NCI-H128 (cell line): ENCODE measurements at regions not wholly inside any gene's neighbourhood (a gene's known extent, or its start where the extent isn't known, plus 50 kb on each side); places are given as distances from the start of the nearest gene placed in this dataset.
A peak's percentile ranks its signal among the peaks of the same experiment; 100 is the strongest.

Source experiments
- DNase-seq: peaks from one replicate; lab custom pipeline; 2025; ENCODE audit not compliant: unreplicated experiment; lab: John Stamatoyannopoulos, UW

DNA sequence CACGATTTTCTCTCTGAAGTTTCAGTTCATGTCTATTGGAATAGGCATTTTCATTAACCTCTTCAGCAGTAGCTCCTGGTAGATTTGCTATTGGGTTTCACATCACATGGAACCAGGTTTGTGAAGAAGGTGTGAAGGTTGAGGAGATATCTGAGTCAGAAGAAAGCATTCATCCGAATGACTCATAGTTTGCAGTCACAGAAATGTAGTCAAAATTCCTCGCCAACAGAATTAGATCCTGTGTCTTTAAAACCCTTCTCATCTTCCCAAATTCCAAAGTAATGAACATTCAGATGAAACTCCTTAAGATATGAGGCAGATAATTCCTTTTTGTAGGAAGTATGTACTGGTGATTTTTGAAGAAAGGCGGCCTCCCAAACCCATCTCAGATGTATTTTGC is 125.0 kb upstream of the LARGE1 start:
- DNase-seq: no peak

DNA sequence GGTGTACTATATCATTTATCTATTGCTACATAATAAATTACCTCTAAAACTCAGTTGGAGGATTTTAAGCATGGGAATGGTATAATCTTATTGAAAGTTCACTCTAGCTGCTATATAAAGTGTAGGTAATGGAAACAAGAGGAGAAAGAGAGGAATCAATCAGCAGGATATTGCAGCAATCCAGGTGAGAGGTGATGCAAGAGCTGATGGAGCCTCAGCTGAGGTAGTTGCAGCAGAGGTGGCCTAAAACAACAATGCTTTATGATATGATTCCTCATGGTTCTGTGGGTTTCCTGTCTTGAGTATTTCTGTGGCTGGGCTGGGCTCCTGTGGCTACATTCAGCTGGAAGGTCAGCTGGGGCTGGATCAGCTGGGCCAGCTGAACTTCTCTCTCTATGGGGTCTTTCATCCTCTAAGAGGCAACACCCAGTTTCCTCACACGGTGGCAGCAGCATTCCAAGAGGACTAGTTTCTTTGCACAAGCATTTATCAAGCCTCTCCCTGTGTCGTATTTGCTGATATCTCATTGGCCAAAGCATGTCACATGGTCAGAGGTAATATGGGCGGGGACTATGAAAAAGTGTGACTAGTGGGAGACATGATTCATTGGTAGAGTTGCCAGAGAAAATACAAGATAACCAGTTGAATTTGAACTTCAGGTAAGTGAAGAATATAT is 135.4 kb upstream of the LARGE1 start:
- no peak for DNase-seq

DNA sequence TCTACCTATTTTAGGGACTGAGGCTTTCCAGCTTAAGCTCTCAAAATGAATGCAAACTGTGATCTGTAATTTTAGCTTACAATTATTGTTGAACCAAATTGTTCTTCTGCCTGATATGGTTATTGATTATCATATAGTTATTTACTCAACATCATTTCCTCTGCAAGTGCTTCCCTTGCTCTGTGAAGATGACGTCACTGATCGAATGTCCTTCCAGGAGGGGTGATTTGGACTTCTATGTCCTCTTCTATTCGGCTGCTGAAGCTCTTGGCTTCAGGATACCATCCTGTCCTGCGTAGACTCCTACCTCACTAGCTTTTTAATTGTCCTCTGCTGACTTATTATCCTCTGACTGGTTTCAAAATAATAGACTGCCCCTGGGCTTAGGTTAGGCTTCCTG is 137.4 kb upstream of the LARGE1 start:
- DNase-seq: no peak

DNA sequence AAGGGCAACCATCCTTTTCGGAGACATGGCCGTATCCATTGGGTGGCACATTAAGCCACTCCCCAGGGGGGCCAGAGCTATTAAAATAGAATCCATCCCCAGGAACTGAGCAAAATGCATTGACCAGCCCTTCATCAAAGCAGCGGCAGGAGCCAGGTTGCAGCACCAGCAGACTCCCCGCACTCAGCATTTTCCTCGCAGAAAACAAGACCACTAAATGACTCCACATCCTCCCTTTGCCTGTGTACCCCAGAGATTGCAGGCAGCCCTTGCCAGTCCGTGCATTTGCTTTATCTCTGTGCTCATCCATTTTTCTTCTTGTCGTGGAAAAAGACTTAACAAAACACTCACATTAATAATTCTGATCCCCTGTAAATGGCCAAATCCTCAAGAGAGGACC is 144.4 kb upstream of the LARGE1 start:
- DNase-seq: no peak

- DNase-seq: no peak
Observed at GRCh38 chr22:34067031-34067430, 146.8 kb upstream of the LARGE1 start.

GRCh38 chr22:34068001-34068400 is 147.7 kb upstream of the LARGE1 start:
- no peak for DNase-seq

DNA sequence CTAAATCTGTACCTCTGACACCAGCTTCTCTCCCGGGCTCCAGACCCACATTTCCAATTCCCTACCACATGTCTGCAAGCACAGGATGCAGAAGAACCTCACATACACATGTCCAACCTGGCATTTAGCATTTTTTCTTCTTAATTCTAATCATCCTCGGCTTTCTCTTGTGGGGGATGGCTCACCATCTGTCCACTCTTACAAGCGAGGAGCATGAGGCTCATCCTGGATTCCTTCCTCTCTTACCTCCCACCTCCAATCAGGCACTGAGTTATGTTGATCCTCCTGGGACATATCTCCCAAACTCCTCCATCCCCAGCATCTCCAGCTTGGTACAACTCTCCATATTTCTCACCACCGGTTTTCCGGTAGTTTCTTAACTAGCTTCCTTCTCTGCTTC is 149.8 kb upstream of the LARGE1 start:
- DNase-seq: no peak

GRCh38 chr22:34070531-34070930 is 150.3 kb upstream of the LARGE1 start:
- no peak for DNase-seq

DNA sequence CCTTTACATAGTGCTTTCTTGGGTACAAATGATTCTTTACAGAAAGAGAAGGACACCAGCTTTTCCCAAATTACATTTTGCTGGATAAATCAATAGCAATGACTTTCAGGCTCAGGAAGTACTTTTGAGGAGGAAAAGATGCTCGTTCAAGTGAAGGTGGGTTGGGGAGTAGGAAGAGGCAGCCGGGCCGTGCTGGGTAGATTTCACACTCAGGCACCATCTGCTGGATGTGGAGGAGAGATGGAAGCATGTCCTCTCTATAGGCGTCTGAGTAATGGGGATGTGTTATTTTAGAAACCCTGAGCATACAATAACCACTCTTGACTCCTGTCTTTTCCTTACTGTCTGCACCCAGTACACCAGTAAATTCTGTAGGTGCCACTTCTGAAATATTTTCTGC is 152.3 kb upstream of the LARGE1 start:
- no peak for DNase-seq

DNA sequence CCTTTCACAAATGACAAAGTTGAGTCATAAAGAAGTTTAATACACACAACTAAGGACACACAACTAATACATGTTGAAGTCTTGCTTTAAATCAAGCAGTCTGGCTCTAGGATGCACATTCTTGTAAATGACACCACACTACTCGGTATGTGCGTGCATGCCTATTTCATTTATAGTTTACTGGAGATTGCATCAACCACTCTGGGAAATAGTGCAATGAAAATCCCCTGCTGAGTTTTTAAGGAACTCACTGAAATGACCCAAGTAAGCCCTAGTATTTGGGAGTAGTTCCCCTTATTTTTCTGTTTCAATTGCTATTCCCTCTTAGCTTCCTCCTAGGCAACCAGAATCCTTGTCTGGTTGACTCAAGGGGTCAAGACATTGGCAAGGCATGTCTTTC is 160.2 kb upstream of the LARGE1 start:
- no peak for DNase-seq

DNA sequence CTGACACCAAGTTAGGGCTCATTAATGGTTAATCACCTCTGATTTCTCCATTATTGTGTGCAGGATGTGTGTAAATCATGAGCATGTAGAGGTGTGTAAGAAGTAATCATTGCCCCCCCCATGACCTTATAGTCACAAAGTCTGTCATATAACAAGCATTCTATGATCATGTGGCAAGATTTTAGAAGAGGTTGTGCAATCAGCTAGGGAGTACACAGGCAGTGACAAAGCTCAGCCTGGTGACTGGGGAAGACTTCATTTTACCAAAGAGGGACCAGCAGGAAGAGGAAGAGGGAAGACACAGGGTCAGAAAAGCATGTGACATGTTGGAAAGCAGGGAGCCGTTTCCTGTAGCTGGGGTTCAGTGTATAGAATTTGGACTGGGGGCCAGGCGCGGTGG is 176.5 kb upstream of the LARGE1 start:
- no peak for DNase-seq

- DNase-seq: no peak
Observed at GRCh38 chr22:34099278-34099677, 179.0 kb upstream of the LARGE1 start.

- no peak for DNase-seq
Observed at GRCh38 chr22:34102633-34103032, 182.4 kb upstream of the LARGE1 start.

DNA sequence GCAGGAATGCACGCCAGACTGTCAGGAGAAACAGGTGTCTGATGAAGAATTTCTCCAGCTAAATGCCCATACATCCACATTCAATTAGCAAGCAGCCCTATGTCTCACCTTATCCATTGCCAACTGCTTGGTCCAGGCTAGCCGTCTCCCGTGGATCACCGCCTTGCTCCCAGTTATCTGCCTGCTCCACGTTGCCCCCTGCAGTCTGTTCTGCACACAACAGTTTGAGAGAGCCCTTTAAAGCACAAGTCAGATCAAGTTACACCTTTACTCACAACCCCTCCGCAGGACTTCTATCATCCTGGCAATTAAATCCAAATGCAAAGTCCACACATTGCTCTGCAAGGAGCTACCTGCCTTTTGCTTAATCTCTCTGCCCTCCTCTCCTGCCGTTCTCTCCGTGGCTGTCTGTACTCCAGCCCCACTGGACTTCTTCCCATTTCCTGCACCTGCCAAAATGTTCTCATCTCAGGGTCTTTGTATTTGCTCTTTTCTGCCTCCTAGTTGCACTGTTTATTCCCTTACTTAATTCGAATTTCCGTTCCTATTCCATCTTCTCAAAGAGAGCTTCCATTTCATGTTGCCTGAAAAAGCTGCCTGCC is 185.3 kb upstream of the LARGE1 start:
- DNase-seq: peak; percentile 13

DNA sequence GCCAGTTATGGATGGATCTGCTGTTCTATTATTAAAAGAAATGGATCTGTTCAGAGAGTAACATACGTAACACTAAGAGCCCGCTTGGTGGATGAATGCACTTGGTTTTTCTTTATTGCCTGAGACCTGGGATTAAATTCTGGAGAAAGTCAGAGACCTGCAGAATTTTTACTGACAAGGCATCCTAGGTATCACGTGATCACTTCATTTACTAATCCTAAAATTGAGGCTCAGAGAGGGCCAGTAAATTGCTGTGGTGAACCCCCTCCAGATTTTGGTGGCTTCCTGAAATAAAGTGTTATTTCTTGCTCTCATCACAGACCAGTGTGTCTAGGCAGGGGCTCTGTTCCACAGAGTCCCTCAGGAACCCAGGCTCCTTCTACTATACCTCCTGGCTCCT is 187.9 kb upstream of the LARGE1 start:
- DNase-seq: no peak

DNA sequence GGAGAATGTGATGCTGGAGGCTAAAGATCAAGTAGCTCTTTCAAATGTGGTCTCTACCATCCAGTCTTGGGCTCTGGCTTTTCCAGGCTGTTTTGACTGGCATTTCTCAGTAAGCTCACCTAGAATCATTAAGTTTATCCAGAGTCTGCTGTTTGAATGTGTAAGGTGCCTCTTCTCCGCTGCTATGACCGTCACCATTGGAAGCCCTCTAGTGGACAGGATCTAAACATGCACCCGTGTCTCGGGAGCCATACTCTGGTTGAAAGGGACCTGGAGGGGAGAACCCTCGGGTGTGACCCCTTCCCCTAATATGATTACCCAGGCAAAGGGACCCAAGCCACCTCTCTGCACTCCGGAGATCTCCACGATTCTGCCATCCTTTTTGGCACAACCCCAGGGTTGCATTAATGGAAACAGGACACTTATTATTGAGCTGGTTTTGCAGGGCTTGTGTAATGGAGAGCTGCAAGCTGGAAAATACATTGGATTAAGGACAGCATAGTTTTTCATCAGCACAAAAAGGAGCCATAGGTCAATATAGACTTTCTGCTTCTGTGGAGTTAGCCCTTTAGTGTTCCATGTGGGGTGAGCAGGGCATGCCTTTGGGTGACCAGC is 191.0 kb upstream of the LARGE1 start:
- no peak for DNase-seq

DNA sequence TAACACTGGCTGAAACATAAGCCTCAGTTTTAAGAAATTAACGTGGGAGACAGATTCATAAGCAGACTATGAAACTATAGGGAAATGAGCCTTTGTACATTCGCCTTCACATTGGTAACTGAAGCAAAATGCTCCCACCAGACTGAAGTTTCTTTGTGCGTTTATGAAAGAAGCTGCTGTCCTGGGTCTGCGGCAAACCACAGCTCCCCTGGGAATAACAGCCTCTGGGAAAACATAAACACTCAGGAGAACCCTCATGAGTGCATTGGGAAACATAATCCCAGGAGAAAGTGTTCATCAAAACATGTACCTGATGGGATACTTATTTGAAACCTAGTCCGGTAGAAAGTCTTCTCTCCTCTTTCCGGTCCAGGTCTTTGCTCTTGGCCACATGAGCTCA is 193.1 kb upstream of the LARGE1 start:
- DNase-seq: no peak

GRCh38 chr22:34114406-34114805 is 194.1 kb upstream of the LARGE1 start:
- DNase-seq: no peak

GRCh38 chr22:34115722-34116121 is 195.4 kb upstream of the LARGE1 start:
- DNase-seq: no peak

DNA sequence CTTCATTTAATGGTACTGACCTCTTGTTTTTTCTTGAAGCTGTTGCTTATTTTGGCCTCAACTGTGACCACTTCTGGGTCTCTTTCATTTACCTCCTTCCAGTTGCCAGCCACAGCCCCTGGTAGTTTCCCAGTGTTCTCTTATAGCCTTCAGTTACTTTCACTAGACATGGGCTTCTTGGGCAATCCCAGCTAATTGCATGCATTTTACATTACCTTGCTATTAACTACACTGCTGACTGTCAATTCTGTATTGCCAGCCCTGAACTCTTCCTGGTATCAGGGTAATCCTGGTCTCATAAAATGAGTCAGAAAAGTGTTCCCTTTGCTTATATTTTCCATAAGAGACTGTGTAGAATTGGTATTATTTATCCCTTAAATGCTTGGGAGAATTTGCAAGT is 195.8 kb upstream of the LARGE1 start:
- DNase-seq: no peak

DNA sequence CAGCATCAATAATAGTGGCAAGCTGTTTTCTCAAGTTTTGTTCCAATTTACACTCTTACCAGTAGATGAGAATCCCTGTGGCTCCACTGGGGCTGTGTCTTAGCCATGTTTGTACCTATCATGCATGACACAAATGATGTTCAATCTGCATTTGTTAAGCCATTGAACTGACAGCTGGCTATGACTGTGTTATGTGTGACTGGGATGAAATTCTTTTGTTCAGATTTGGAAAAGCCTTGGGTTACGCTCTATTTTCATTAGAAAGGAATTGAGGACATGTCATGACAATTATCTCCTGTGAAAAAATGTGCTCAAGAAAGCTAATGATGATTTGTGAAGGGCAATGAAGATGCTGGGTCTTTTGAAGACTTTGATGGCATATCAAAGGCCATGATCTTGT is 201.8 kb upstream of the LARGE1 start:
- no peak for DNase-seq

GRCh38 chr22:34129691-34130486 is 209.6 kb upstream of the LARGE1 start:
- DNase-seq: no peak
